ENCODE measurements at regions not wholly inside any gene's neighbourhood (a gene's known extent, or its start where the extent isn't known, plus 50 kb on each side); places are given as distances from the start of the nearest gene placed in this dataset.

DNA sequence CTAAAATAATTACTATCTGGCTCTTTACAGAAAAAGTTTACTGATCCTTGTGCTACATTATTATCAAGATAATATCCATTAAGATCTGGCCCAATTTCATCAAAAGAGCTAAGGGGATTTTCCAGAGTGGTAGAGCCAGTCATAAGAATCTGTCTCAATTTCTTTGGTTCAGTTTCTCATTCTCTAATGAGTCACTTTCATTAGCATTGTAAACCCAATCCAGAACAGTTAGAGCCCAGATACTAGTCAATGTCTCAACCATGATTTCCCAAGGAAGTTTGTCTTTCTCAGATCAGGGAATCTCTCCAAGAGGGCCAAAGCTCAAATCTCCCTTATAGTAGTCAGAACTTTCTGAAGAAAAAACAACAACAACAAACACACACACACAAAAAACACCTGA, 131.1 kb upstream of the PPP2R3A start:
- H3K4me3 ChIP-seq, result no peak overlapping the region
- H3K4me1 ChIP-seq (ENCODE audit: low read depth), result peaks cover 2% of the 10 kb centered on the region
- ATAC-seq (no peak), DNase-seq (no peak)
- intact Hi-C loops (cut with DNase I, micrococcal nuclease), result no loop called here
- no peaks in the 10 kb centered on the region for H3K36me3 ChIP-seq (ENCODE audit: low read depth)
- TF ChIP-seq, protein P1, sequence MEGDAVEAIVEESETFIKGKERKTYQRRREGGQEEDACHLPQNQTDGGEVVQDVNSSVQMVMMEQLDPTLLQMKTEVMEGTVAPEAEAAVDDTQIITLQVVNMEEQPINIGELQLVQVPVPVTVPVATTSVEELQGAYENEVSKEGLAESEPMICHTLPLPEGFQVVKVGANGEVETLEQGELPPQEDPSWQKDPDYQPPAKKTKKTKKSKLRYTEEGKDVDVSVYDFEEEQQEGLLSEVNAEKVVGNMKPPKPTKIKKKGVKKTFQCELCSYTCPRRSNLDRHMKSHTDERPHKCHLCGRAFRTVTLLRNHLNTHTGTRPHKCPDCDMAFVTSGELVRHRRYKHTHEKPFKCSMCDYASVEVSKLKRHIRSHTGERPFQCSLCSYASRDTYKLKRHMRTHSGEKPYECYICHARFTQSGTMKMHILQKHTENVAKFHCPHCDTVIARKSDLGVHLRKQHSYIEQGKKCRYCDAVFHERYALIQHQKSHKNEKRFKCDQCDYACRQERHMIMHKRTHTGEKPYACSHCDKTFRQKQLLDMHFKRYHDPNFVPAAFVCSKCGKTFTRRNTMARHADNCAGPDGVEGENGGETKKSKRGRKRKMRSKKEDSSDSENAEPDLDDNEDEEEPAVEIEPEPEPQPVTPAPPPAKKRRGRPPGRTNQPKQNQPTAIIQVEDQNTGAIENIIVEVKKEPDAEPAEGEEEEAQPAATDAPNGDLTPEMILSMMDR (IDR thresholded peaks at IDR 0.05), result no peak
- no peaks in the 10 kb centered on the region for H3K9me3 ChIP-seq

DNA sequence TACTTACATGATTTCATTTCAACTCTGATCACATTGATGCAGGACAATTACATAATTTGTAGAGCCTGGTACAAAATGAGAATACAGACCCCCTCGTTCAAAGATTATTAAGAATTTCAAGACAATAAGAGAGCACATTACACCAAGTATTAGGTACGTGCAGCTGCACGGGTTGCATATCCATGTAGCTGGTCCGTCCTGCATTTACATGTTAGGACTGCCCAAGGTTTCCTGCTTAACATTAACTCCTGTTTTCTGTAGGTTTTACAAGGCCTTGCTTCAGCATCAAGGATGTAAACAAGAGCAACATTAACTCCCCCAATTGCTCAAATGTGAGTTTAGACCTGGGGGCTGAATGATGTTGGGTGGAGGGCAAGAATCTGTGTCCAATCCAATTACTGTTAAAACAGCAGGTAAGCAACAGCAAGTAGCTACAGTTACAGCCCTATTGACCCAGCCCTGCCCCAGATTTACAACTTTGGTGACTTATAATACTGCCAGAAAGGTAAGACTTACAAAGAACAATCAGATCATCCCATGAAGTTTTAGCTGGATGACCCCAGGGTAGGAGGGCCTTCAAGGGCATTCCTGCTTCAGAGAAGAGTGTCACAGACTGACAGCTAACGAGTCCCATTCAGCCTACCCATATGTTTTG, 127.4 kb upstream of the PPP2R3A start:
- no peaks in the 10 kb centered on the region for H3K36me3 ChIP-seq (ENCODE audit: low read depth)
- no peak overlapping the region for H3K4me3 ChIP-seq
- TF ChIP-seq, protein P1 (IDR thresholded peaks at IDR 0.05), result no peak
- no peaks in the 10 kb centered on the region for H3K9me3 ChIP-seq
- DNase-seq, result peak in 1 of 3 donors; percentile 57
- ATAC-seq, result peak; percentile 82
- intact Hi-C loops (cut with DNase I, micrococcal nuclease), result no loop called here
- peaks cover 2% of the 10 kb centered on the region for H3K4me1 ChIP-seq (ENCODE audit: low read depth)

DNA sequence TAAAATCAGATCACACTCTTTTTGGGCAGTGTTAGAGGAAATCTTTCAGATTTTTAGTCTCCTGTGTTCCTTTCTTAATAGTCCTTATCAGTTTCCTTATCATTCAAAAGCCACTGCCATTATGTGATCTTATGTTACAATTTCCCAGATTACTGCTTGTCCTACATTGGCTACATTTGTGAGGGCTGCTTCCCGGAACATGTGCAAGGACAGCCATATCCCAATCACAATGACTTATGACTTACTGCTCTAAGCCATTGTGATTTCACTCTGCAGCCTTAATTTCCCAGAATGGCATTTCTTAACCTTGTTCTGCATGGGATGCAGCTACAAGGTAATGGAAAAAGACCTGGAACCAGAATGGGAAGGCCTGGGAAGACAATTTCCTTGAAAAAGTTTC, 125.1 kb upstream of the PPP2R3A start:
- Histone ChIP-seq H3K36me3 (ENCODE audit: low read depth) (no peaks in the 10 kb centered on the region), H3K4me3 (no peak overlapping the region), H3K9me3 (no peaks in the 10 kb centered on the region), H3K4me1 (ENCODE audit: low read depth) (peaks cover 2% of the 10 kb centered on the region)
- DNase-seq (no peak), ATAC-seq (no peak)
- TF ChIP-seq, protein P1 (IDR thresholded peaks at IDR 0.05), result no peak
- intact Hi-C loops (cut with DNase I, micrococcal nuclease), result no loop called here

DNA sequence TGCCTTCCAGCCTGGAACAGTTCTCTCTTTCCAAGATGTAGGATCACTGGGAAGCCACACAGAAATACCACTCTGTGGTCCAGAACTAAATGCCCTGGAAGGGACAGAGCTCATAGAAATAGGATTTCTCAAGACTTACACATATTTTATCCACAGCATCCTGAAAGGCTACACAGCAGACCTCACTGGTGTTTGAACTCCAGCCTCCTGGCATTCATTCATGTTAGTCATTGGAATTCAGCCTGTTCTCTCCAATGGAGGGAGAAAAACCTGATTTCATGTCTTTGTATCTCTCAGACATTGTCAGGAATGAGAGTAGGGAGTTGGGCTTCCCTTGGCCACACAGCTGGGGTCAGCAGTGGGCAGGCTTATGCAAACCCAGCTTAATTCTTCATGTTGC, 121.1 kb upstream of the PPP2R3A start:
- no peak for ATAC-seq
- TF ChIP-seq, protein P1 (IDR thresholded peaks at IDR 0.05), result no peak
- intact Hi-C loops (cut with DNase I, micrococcal nuclease), result no loop called here
- DNase-seq, result no peak
- Histone ChIP-seq H3K4me3 (no peak overlapping the region), H3K4me1 (ENCODE audit: low read depth) (no peaks in the 10 kb centered on the region), H3K36me3 (ENCODE audit: low read depth) (no peaks in the 10 kb centered on the region), H3K9me3 (no peaks in the 10 kb centered on the region)

DNA sequence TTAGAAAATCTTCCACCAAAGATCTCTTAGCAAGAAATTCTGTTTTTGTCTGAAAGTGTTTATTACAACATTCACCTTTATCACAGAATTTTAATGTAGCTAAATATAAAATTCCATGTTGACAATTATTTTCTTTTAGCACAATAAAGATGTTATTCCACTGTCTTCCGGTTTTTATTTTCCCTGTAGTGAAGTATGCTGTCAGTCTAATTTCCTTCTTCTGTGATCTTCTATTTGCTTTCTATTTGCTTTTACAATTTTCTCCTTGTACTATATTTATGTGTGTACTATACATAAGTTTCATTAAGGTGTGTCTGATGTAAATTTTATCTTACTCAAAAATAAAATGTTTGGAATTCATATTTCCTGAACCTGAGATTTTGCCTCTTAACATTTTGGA, 117.5 kb upstream of the PPP2R3A start:
- H3K4me1 ChIP-seq (ENCODE audit: low read depth), result no peaks in the 10 kb centered on the region
- intact Hi-C loops (cut with DNase I, micrococcal nuclease), result no loop called here
- TF ChIP-seq, protein P1 (IDR thresholded peaks at IDR 0.05), result no peak
- H3K4me3 ChIP-seq, result no peak overlapping the region
- H3K9me3 ChIP-seq, result no peaks in the 10 kb centered on the region
- DNase-seq (no peak), ATAC-seq (no peak)
- H3K36me3 ChIP-seq (ENCODE audit: low read depth), result no peaks in the 10 kb centered on the region

DNA sequence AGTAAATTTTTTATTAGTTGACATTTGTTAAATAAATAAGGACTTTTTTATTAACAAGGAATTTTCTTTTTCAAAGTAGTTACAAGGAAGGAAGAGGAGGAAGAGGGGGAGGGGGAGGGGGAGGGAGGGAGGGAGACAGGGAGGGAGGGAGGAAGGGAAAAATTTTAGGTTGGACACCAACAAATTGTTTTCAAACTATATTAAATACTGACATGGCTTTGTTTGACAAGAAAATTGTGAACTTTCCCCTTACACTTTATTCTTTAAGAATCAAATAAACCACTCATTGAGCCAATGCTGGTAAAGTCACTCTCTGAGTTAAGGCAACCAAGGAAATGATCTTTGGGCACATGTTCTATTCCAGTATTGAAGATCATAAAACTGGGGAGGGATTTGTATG, 115.7 kb upstream of the PPP2R3A start:
- no peaks in the 10 kb centered on the region for H3K9me3 ChIP-seq
- DNase-seq (no peak), ATAC-seq (no peak)
- intact Hi-C loops (cut with DNase I, micrococcal nuclease), result no loop called here
- H3K4me1 ChIP-seq (ENCODE audit: low read depth), result no peaks in the 10 kb centered on the region
- TF ChIP-seq, protein P1 (IDR thresholded peaks at IDR 0.05), result no peak
- no peaks in the 10 kb centered on the region for H3K36me3 ChIP-seq (ENCODE audit: low read depth)
- no peak overlapping the region for H3K4me3 ChIP-seq

All from mucosa of descending colon (tissue), 3 donors.